ENCODE measurements at regions not wholly inside any gene's neighbourhood (a gene's known extent, or its start where the extent isn't known, plus 50 kb on each side); places are given as distances from the start of the nearest gene placed in this dataset.

GRCh38 chr12:107485731-107486130 is 199.9 kb upstream of the PWP1 start:
- no peaks in the 10 kb centered on the region for H3K36me3 ChIP-seq (ENCODE audit: control insufficient read depth in 1 of 2, insufficient read depth in 2 of 2, low read depth in 1 of 2, low read length in 2 of 2)
- no peak overlapping the region for H2BK120ac ChIP-seq (ENCODE audit: low read depth, low read length)
- H3K4me3 ChIP-seq (ENCODE audit: insufficient read depth in 1 of 2, low read depth in 1 of 2, low read length in 2 of 2): no peak overlapping the region
- no peak overlapping the region for H2BK5ac ChIP-seq (ENCODE audit: low read depth, low read length, poor library complexity, severe bottlenecking)
- H3K9ac ChIP-seq (ENCODE audit: low read length): no peak overlapping the region
- no peak overlapping the region for H4K8ac ChIP-seq (ENCODE audit: low read length)
- no peak overlapping the region for H2AFZ ChIP-seq (ENCODE audit: low read depth, low read length)
- DNase-seq: no peak
- no peak overlapping the region for H2BK12ac ChIP-seq (ENCODE audit: low read length in 2 of 2)
- no peak overlapping the region for H3K4ac ChIP-seq (ENCODE audit: low read depth in 1 of 2, low read length in 2 of 2)
- no peaks in the 10 kb centered on the region for H3K27me3 ChIP-seq (ENCODE audit: control insufficient read depth in 1 of 2, insufficient read depth in 1 of 2, low read length in 2 of 2)
- H3K27ac ChIP-seq (ENCODE audit: low read length, poor library complexity, severe bottlenecking): no peak overlapping the region
- no peak overlapping the region for H2AK5ac ChIP-seq (ENCODE audit: low read length, severe bottlenecking)
- no peak overlapping the region for H3K14ac ChIP-seq (ENCODE audit: low read length in 2 of 2)
- no peaks in the 10 kb centered on the region for H3K9me3 ChIP-seq (ENCODE audit: control insufficient read depth, low read length)
- no peak overlapping the region for H3K4me2 ChIP-seq (ENCODE audit: low read length, poor library complexity, severe bottlenecking)
- H3K79me1 ChIP-seq (replicated peaks; ENCODE audit: low read length, poor library complexity, severe bottlenecking): peaks cover 1% of the 10 kb centered on the region
- no peak overlapping the region for H2BK15ac ChIP-seq (ENCODE audit: low read depth, poor library complexity, severe bottlenecking)
- H3K4me1 ChIP-seq (ENCODE audit: control insufficient read depth, insufficient read depth, low read depth, low read length): no peaks in the 10 kb centered on the region
- no peak overlapping the region for H3K18ac ChIP-seq (ENCODE audit: low read depth in 1 of 2, low read length in 2 of 2)
- H4K91ac ChIP-seq (ENCODE audit: low read length): no peak overlapping the region
- WGBS: 75% methylated on average over 1 of the region's 1 CpG
- no peak overlapping the region for H3K23ac ChIP-seq (ENCODE audit: low read length in 2 of 2)

GRCh38 chr12:107486140-107486892 is 199.3 kb upstream of the PWP1 start:
- Histone ChIP-seq H3K9me3 (ENCODE audit: control insufficient read depth, low read length) (no peaks in the 10 kb centered on the region), H3K4me2 (ENCODE audit: low read length, poor library complexity, severe bottlenecking) (no peak overlapping the region), H3K14ac (ENCODE audit: low read length in 2 of 2) (no peak overlapping the region), H3K18ac (ENCODE audit: low read depth in 1 of 2, low read length in 2 of 2) (no peak overlapping the region), H3K9ac (ENCODE audit: low read length) (no peak overlapping the region), H4K8ac (ENCODE audit: low read length) (no peak overlapping the region), H4K91ac (ENCODE audit: low read length) (no peak overlapping the region), H2AFZ (ENCODE audit: low read depth, low read length) (no peak overlapping the region), H3K27ac (ENCODE audit: low read length, poor library complexity, severe bottlenecking) (no peak overlapping the region), H2BK120ac (ENCODE audit: low read depth, low read length) (no peak overlapping the region), H2BK12ac (ENCODE audit: low read length in 2 of 2) (no peak overlapping the region), H2BK15ac (ENCODE audit: low read depth, poor library complexity, severe bottlenecking) (no peak overlapping the region), H2BK5ac (ENCODE audit: low read depth, low read length, poor library complexity, severe bottlenecking) (no peak overlapping the region), H3K79me1 (replicated peaks; ENCODE audit: low read length, poor library complexity, severe bottlenecking) (peaks cover 1% of the 10 kb centered on the region), H3K36me3 (ENCODE audit: control insufficient read depth in 1 of 2, insufficient read depth in 2 of 2, low read depth in 1 of 2, low read length in 2 of 2) (no peaks in the 10 kb centered on the region), H2AK5ac (ENCODE audit: low read length, severe bottlenecking) (no peak overlapping the region), H3K4me3 (ENCODE audit: insufficient read depth in 1 of 2, low read depth in 1 of 2, low read length in 2 of 2) (no peak overlapping the region), H3K23ac (ENCODE audit: low read length in 2 of 2) (no peak overlapping the region), H3K4ac (ENCODE audit: low read depth in 1 of 2, low read length in 2 of 2) (no peak overlapping the region), H3K4me1 (ENCODE audit: control insufficient read depth, insufficient read depth, low read depth, low read length) (no peaks in the 10 kb centered on the region), H3K27me3 (ENCODE audit: control insufficient read depth in 1 of 2, insufficient read depth in 1 of 2, low read length in 2 of 2) (no peaks in the 10 kb centered on the region)
- no peak for DNase-seq
- WGBS: 70% methylated on average over 1 of the region's 2 CpGs

GRCh38 chr12:107487011-107487680 is 198.5 kb upstream of the PWP1 start:
- Histone ChIP-seq H4K91ac (ENCODE audit: low read length) (no peak overlapping the region), H2BK120ac (ENCODE audit: low read depth, low read length) (no peak overlapping the region), H3K27ac (ENCODE audit: low read length, poor library complexity, severe bottlenecking) (no peak overlapping the region), H3K18ac (ENCODE audit: low read depth in 1 of 2, low read length in 2 of 2) (no peak overlapping the region), H3K4ac (ENCODE audit: low read depth in 1 of 2, low read length in 2 of 2) (no peak overlapping the region), H3K23ac (ENCODE audit: low read length in 2 of 2) (no peak overlapping the region), H2AFZ (ENCODE audit: low read depth, low read length) (no peak overlapping the region), H2AK5ac (ENCODE audit: low read length, severe bottlenecking) (no peak overlapping the region), H3K4me2 (ENCODE audit: low read length, poor library complexity, severe bottlenecking) (no peak overlapping the region), H3K79me1 (replicated peaks; ENCODE audit: low read length, poor library complexity, severe bottlenecking) (peaks cover 1% of the 10 kb centered on the region), H3K4me1 (ENCODE audit: control insufficient read depth, insufficient read depth, low read depth, low read length) (no peaks in the 10 kb centered on the region), H3K4me3 (ENCODE audit: insufficient read depth in 1 of 2, low read depth in 1 of 2, low read length in 2 of 2) (no peak overlapping the region), H2BK15ac (ENCODE audit: low read depth, poor library complexity, severe bottlenecking) (no peak overlapping the region), H3K9ac (ENCODE audit: low read length) (no peak overlapping the region), H2BK12ac (ENCODE audit: low read length in 2 of 2) (no peak overlapping the region), H3K27me3 (ENCODE audit: control insufficient read depth in 1 of 2, insufficient read depth in 1 of 2, low read length in 2 of 2) (no peaks in the 10 kb centered on the region), H2BK5ac (ENCODE audit: low read depth, low read length, poor library complexity, severe bottlenecking) (no peak overlapping the region), H3K36me3 (ENCODE audit: control insufficient read depth in 1 of 2, insufficient read depth in 2 of 2, low read depth in 1 of 2, low read length in 2 of 2) (no peaks in the 10 kb centered on the region), H4K8ac (ENCODE audit: low read length) (no peak overlapping the region), H3K9me3 (ENCODE audit: control insufficient read depth, low read length) (no peaks in the 10 kb centered on the region), H3K14ac (ENCODE audit: low read length in 2 of 2) (no peak overlapping the region)
- DNase-seq: no peak
- WGBS: 68% methylated on average over 2 of the region's 2 CpGs

- no peak overlapping the region for H3K9ac ChIP-seq (ENCODE audit: low read length)
- no peak overlapping the region for H2AK5ac ChIP-seq (ENCODE audit: low read length, severe bottlenecking)
- 29% methylated on average over 1 of the region's 2 CpGs for WGBS
- no peak overlapping the region for H2BK12ac ChIP-seq (ENCODE audit: low read length in 2 of 2)
- no peaks in the 10 kb centered on the region for H3K27me3 ChIP-seq (ENCODE audit: control insufficient read depth in 1 of 2, insufficient read depth in 1 of 2, low read length in 2 of 2)
- H2BK15ac ChIP-seq (ENCODE audit: low read depth, poor library complexity, severe bottlenecking): no peak overlapping the region
- peaks cover 4% of the 10 kb centered on the region for H3K4me1 ChIP-seq (ENCODE audit: control insufficient read depth, insufficient read depth, low read depth, low read length)
- no peak overlapping the region for H2BK120ac ChIP-seq (ENCODE audit: low read depth, low read length)
- H3K14ac ChIP-seq (ENCODE audit: low read length in 2 of 2): no peak overlapping the region
- H2BK5ac ChIP-seq (ENCODE audit: low read depth, low read length, poor library complexity, severe bottlenecking): no peak overlapping the region
- no peak for DNase-seq
- H3K4ac ChIP-seq (ENCODE audit: low read depth in 1 of 2, low read length in 2 of 2): no peak overlapping the region
- no peak overlapping the region for H4K91ac ChIP-seq (ENCODE audit: low read length)
- H3K23ac ChIP-seq (ENCODE audit: low read length in 2 of 2): no peak overlapping the region
- no peaks in the 10 kb centered on the region for H3K9me3 ChIP-seq (ENCODE audit: control insufficient read depth, low read length)
- H3K4me3 ChIP-seq (ENCODE audit: insufficient read depth in 1 of 2, low read depth in 1 of 2, low read length in 2 of 2): no peak overlapping the region
- H2AFZ ChIP-seq (ENCODE audit: low read depth, low read length): no peak overlapping the region
- no peak overlapping the region for H3K4me2 ChIP-seq (ENCODE audit: low read length, poor library complexity, severe bottlenecking)
- H4K8ac ChIP-seq (ENCODE audit: low read length): no peak overlapping the region
- H3K18ac ChIP-seq (ENCODE audit: low read depth in 1 of 2, low read length in 2 of 2): no peak overlapping the region
- peaks cover 1% of the 10 kb centered on the region for H3K79me1 ChIP-seq (replicated peaks; ENCODE audit: low read length, poor library complexity, severe bottlenecking)
- H3K36me3 ChIP-seq (ENCODE audit: control insufficient read depth in 1 of 2, insufficient read depth in 2 of 2, low read depth in 1 of 2, low read length in 2 of 2): no peaks in the 10 kb centered on the region
- no peak overlapping the region for H3K27ac ChIP-seq (ENCODE audit: low read length, poor library complexity, severe bottlenecking)
These were observed 196.9 kb upstream of the PWP1 start for GRCh38 chr12:107488666-107489065.

All from mesenchymal stem cell (in vitro differentiated cells and primary cell).